Esophagus muscularis mucosa (tissue), 4 donors: ENCODE measurements at regions not wholly inside any gene's neighbourhood (a gene's known extent, or its start where the extent isn't known, plus 50 kb on each side); places are given as distances from the start of the nearest gene placed in this dataset.

ENCODE experiments used
- DNase-seq: peaks from one replicate; pipeline ENCODE4 v3.0.0-alpha.2; 2017; ENCODE audit errors: extremely low spot score
- H3K27ac ChIP-seq, 4 donors: fragments of 200-600 bp; sonication (generic); replicated peaks in 1 of 4; 1 replicate in 3 of 4; 2 replicates in 1 of 4; pipeline ENCODE4 v1.5.1; 2016 to 2019; ENCODE audit warnings: mild to moderate bottlenecking in 1 of 4
- H3K27me3 ChIP-seq, 4 donors: fragments of 200-600 bp; sonication (generic); one replicate each; pipeline versions ENCODE4 v1.5.1 to v1.6.0; 2016 to 2019
- H3K36me3 ChIP-seq, 4 donors: fragments of 200-600 bp; sonication (generic); one replicate each; pipeline ENCODE4 v1.5.1; 2016 to 2019
- H3K4me1 ChIP-seq, 4 donors: fragments of 200-600 bp; sonication (generic); one replicate each; pipeline ENCODE4 v1.5.1; 2016 to 2019
- H3K4me3 ChIP-seq, 4 donors: fragments of 200-600 bp; sonication (generic); 1 replicate in 2 of 4; 2 replicates in 2 of 4; pipeline ENCODE4 v1.5.1; 2016 to 2019; ENCODE audit warnings: mild to moderate bottlenecking in 4 of 4, moderate library complexity in 1 of 4
- H3K9me3 ChIP-seq, 4 donors: fragments of 200-600 bp; sonication (generic); 1 replicate in 3 of 4; 2 replicates in 1 of 4; pipeline ENCODE4 v1.5.1; 2016 to 2019
- CTCF ChIP-seq, 3 experiments: fragments of 200-600 bp in 2 of 3; fragments of 450-650 bp in 1 of 3; sonication (generic) in 2 of 3; IDR thresholded peaks; one replicate each; pipeline ENCODE4 v1.5.1; 2017 to 2019; ENCODE audit warnings: antibody characterized with exemption in 3 of 3, mild to moderate bottlenecking in 2 of 3, moderate library complexity in 1 of 3
- EP300 ChIP-seq: sonication (generic); formaldehyde crosslinking; IDR thresholded peaks from one replicate; pipeline ENCODE4 v1.6.1; 2017; ENCODE audit warnings: antibody characterized with exemption
- POLR2A ChIP-seq: fragments of 450-650 bp; IDR thresholded peaks from one replicate; pipeline ENCODE4 v1.6.1; 2017; ENCODE audit warnings: antibody characterized with exemption, moderate library complexity, mild to moderate bottlenecking, low read depth
- POLR2AphosphoS5 ChIP-seq, 2 donors: sonication (generic); formaldehyde crosslinking; IDR thresholded peaks; one replicate each; pipeline ENCODE4 v1.6.1; 2017; ENCODE audit warnings: antibody characterized with exemption in 2 of 2
- WGBS: methylation state at CpG from one replicate; pipeline ENCODE4 v1.1.5; 2018; 5-methylcytosine and 5-hydroxymethylcytosine counted together
- intact Hi-C: fragments of 100-400 bp; cut with DNase I; formaldehyde crosslinking; loops from one replicate; pipeline ENCODE4 v1.15.1; 2023

- Histone ChIP-seq H3K4me1 (no peaks in the 10 kb centered on the region), H3K4me3 (no peak overlapping the region), H3K9me3 (no peaks in the 10 kb centered on the region), H3K36me3 (no peaks in the 10 kb centered on the region), H3K27ac (no peak overlapping the region), H3K27me3 (peaks cover 0 to 9% (median 0%) of the 10 kb centered on the region in 4 donors)
- no peak for TF ChIP-seq POLR2AphosphoS5 (IDR thresholded peaks at IDR 0.05)
- no peak for TF ChIP-seq POLR2A
- no peak for TF ChIP-seq CTCF (IDR thresholded peaks at IDR 0.05)
- no peak for TF ChIP-seq EP300
- 46% methylated on average over 4 of the region's 4 CpGs for WGBS
- DNase-seq, result no peak
- intact Hi-C loops, result no loop called here
These were observed 768.6 kb downstream of the UQCRFS1 start for GRCh38 chr19:28444362-28444761.

GRCh38 chr19:28443361-28443760, 769.6 kb downstream of the UQCRFS1 start:
- intact Hi-C loops, result no loop called here
- Histone ChIP-seq H3K4me1 (no peaks in the 10 kb centered on the region), H3K27ac (no peak overlapping the region), H3K4me3 (no peak overlapping the region), H3K36me3 (no peaks in the 10 kb centered on the region), H3K9me3 (no peaks in the 10 kb centered on the region), H3K27me3 (peaks cover 0 to 9% (median 0%) of the 10 kb centered on the region in 4 donors)
- no peak for TF ChIP-seq POLR2AphosphoS5 (IDR thresholded peaks at IDR 0.05)
- TF ChIP-seq CTCF (IDR thresholded peaks at IDR 0.05), result no peak
- no peak for TF ChIP-seq POLR2A
- no peak for TF ChIP-seq EP300
- WGBS, result 69% methylated on average over 6 of the region's 9 CpGs
- DNase-seq, result no peak

- TF ChIP-seq EP300 (no peak), CTCF (IDR thresholded peaks at IDR 0.05) (no peak), POLR2A (no peak), POLR2AphosphoS5 (IDR thresholded peaks at IDR 0.05) (no peak)
- no peak for DNase-seq
- intact Hi-C loops, result no loop called here
- Histone ChIP-seq H3K4me1 (no peaks in the 10 kb centered on the region), H3K4me3 (no peak overlapping the region), H3K9me3 (no peaks in the 10 kb centered on the region), H3K36me3 (no peaks in the 10 kb centered on the region), H3K27me3 (peaks cover 0 to 9% (median 0%) of the 10 kb centered on the region in 4 donors), H3K27ac (no peak overlapping the region)
- WGBS, result 88% methylated on average over 11 of the region's 11 CpGs
These were observed 775.3 kb downstream of the UQCRFS1 start for GRCh38 chr19:28437390-28438346.

- H3K4me1 ChIP-seq, result no peaks in the 10 kb centered on the region
- 95% methylated on average over 4 of the region's 4 CpGs for WGBS
- H3K36me3 ChIP-seq, result no peaks in the 10 kb centered on the region
- H3K27me3 ChIP-seq, result peaks cover 0 to 9% (median 0%) of the 10 kb centered on the region in 4 donors
- TF ChIP-seq CTCF (IDR thresholded peaks at IDR 0.05), result no peak
- no peak for TF ChIP-seq POLR2A
- TF ChIP-seq POLR2AphosphoS5 (IDR thresholded peaks at IDR 0.05), result no peak
- no peak for TF ChIP-seq EP300
- H3K9me3 ChIP-seq, result no peaks in the 10 kb centered on the region
- no peak overlapping the region for H3K27ac ChIP-seq
- H3K4me3 ChIP-seq, result no peak overlapping the region
- intact Hi-C loops, result no loop called here
- no peak for DNase-seq
These were observed 776.6 kb downstream of the UQCRFS1 start for GRCh38 chr19:28436320-28436719.
